ENCODE measurements at regions not wholly inside any gene's neighbourhood (a gene's known extent, or its start where the extent isn't known, plus 50 kb on each side); places are given as distances from the start of the nearest gene placed in this dataset.
"Not testable (repeated sequence)": the region's sequence is repeated elsewhere in the genome, so short reads cannot be mapped to it uniquely, and the experiment has no call there.

DNA sequence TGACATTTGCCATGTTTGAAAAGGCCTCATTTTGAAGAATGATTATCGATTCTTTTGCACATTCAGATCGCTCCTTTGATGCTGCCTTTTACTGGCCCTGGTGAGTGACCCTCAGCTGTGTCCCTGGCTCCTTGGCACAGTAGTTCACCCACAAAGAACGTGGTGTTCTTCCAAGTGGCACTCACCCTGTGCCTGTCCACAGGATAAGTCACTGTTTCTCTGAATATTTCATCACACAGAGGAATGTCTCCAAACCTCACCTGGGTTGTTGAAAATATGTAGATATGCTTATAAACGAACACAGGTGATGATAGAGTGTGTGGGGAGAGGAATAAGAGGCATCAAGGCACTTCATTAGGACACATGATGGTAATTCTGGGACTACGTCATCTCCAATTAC lies 810.7 kb downstream of the CCSER2 start:
- ATAC-seq (replicated peaks in 6 of 8): no peak
- WGBS, 10 experiments: 0 to 83% (median 34%) methylated on average over 1 to 5 of the region's 5 CpGs; no CpG with 5 or more reads in 1 of the 10 experiments
- peaks cover 16 to 18% of the 10 kb centered on the region in 2 donors for H3K4me1 ChIP-seq (replicated peaks in 1 of 2)
- H3K27ac ChIP-seq: no peak overlapping the region
- in situ Hi-C loops (cut with MboI; ENCODE audit: low pct_unique_long_range_greater_than_20kb in 2 of 9, low sequenced_read_pairs in 9 of 9, unreplicated experiment in 9 of 9): no loop called here
- no peak overlapping the region for H3K4me3 ChIP-seq

DNA sequence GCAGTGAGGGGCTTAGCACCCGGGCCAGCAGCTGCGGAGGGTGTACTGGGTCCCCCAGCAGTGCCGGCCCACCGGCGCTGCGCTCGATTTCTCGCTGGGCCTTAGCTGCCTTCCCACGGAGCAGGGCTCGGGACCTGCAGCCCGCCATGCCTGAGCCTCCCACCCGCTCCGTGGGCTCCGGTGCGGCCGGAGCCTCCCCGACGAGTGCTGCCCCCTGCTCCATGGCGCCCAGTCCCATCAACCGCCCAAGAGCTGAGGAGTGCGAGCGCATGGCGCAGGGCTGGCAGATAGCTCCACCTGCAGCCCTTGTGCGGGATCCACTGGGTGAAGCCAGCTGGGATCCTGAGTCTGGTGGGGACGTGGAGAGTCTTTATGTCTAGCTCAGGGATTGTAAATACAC lies 813.1 kb downstream of the CCSER2 start:
- H3K4me1 ChIP-seq (replicated peaks in 1 of 2): peaks cover 16 to 18% of the 10 kb centered on the region in 2 donors
- H3K4me3 ChIP-seq; H3K27ac ChIP-seq; ATAC-seq (replicated peaks in 6 of 8); in situ Hi-C loops (cut with MboI; ENCODE audit: low pct_unique_long_range_greater_than_20kb in 2 of 9, low sequenced_read_pairs in 9 of 9, unreplicated experiment in 9 of 9): not testable (repeated sequence)
- WGBS, 10 experiments: no CpG with 5 or more reads among the region's 25 CpGs

DNA sequence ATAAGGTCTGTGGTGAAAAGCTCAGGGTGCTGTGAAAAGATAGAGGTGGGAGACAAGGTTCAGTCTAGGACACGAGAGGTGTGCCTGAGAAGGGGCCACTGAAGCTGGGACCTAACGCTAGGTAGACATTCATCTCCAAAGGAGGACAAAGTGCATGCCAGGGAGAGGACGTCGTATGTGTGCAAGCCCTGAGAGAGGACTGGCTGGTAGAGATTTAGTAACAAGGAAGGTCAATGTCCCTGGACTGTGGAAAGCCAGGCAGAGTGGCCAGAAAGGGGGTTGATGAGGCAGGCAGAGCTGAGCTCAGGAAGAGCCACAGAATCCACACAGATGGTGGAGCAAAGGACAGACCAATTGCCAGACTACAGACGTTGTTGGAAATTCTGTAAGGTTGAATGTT lies 817.6 kb downstream of the CCSER2 start:
- in situ Hi-C loops (cut with MboI; ENCODE audit: low pct_unique_long_range_greater_than_20kb in 2 of 9, low sequenced_read_pairs in 9 of 9, unreplicated experiment in 9 of 9): no loop called here
- 0 to 86% (median 66%) methylated on average over 1 to 5 of the region's 5 CpGs; no CpG with 5 or more reads in 2 of the 10 experiments for WGBS, 10 experiments
- Histone ChIP-seq H3K27ac (no peak overlapping the region), H3K4me3 (no peak overlapping the region), H3K4me1 (replicated peaks in 1 of 2) (no peaks in the 10 kb centered on the region)
- ATAC-seq (replicated peaks in 6 of 8): no peak

DNA sequence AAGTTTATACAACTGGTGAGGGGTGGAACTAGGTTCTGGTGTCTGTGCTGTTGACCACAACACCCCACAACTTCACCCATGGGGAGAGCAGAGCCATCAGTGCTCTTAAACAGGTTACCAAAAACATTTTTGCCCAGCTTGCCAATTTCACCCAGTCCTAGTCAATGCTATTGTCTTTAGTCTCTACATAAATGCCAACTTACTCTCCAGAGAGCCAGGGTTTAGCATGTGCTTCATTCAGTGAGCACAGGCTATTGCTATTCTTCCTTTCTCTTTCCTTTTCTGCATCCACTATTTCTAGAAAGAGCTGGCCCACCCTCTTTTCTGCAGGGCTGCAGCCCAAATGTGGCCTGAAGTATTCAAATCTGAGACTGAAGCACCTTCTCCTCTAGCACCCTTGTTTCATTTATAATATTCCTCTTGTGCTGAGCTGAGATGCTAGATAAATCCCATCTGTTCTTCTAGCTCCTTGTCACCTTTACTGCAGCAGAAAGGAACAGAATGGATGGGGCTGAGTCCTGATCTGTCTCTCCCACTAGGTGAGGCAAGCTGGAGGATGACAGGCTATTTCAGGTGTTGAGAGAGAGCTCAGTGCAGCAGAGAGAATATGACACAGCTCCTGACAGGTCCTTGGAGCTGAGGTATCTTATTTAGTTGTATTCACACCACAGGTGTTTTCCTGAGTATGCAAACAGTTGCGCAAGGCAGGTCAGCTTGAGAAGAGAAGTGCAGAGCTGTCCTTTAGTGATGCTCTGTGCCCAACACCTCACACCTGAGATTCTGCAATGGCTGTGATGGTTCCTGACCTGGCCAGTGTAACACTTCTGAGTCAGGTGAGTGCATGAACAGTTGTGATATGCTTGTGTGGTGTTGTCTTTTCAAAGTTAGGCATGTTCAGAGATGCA lies 819.2 kb downstream of the CCSER2 start:
- H3K4me3 ChIP-seq: no peak overlapping the region
- H3K4me1 ChIP-seq (replicated peaks in 1 of 2): peaks cover 0 to 5% of the 10 kb centered on the region in 2 donors
- in situ Hi-C loops (cut with MboI; ENCODE audit: low pct_unique_long_range_greater_than_20kb in 2 of 9, low sequenced_read_pairs in 9 of 9, unreplicated experiment in 9 of 9): no loop called here
- no peak overlapping the region for H3K27ac ChIP-seq
- ATAC-seq (replicated peaks in 6 of 8): no peak
- WGBS, 10 experiments: 100% methylated on average over 1 of the region's 1 CpG; no CpG with 5 or more reads in 7 of the 10 experiments

DNA sequence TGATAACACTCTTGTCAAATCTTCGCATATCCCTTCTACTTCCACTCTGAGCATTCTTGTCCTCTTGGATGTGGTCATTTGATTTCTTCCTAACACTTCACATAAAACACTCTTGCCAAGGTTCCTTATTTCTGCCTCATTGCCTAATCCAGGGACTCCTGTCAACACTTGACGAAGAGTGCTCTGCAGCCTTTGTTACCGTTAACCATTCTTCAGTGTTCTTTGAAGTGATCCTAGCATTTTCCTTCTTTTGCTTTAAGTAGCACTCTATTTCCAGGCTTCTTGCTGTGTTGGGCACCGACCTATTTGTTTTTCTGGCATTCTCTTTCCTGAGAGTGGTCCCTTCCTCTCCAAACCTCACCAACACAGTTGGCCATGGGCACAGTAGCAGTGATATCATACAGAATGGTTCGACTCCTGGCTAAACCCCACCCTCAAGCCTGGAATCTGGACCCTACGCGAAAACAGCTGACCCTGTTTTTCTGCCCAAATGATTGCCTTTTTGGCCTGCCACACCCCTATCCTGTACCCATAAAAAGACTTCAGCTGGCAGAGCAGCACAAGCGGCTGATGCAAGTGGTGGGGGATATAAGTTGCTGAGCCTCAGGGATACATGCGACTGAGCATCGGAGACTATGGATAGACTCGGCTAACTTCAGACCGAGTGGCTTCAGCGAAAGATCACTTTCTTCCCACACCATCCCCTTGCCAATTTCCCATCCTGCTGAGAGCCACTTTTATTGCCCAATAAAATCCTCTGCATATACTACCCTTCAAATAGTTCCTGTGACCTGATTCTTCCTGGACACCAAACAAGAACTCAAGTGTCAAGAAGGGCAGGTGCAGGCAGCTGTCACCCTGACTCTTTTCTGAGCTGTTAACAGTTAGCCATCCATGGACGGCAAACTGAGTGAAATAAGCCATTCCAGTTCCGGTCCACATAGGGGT lies 820.6 kb downstream of the CCSER2 start:
- ATAC-seq (replicated peaks in 6 of 8): no peak
- H3K27ac ChIP-seq: no peak overlapping the region
- no peak overlapping the region for H3K4me3 ChIP-seq
- in situ Hi-C loops (cut with MboI; ENCODE audit: low pct_unique_long_range_greater_than_20kb in 2 of 9, low sequenced_read_pairs in 9 of 9, unreplicated experiment in 9 of 9): no loop called here
- 0 to 74% (median 37%) methylated on average over 2 to 15 of the region's 15 CpGs for WGBS, 10 experiments
- peaks cover 0 to 5% of the 10 kb centered on the region in 2 donors for H3K4me1 ChIP-seq (replicated peaks in 1 of 2)

DNA sequence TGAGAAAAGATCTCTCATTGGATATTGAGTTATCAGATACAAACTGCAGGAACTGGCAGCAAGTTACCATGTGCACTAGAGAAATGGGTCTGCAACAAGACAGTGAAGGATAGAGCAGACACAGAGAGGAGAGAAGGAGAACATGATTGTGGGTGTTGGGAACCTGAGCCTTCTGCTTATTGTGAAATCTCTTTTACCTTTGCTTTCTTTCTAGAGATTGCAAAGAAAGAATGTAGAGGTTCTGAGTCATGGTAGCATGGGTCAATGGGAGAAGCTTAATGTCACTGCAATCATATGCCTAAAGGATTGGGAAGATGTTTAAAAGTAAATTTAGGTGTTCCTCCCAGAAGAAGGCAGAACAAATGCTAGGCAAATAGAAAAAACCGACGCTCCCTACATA lies 821.4 kb downstream of the CCSER2 start:
- 0 to 100% (median 77%) methylated on average over 1 to 2 of the region's 2 CpGs; no CpG with 5 or more reads in 2 of the 10 experiments for WGBS, 10 experiments
- no peak overlapping the region for H3K27ac ChIP-seq
- H3K4me3 ChIP-seq: no peak overlapping the region
- ATAC-seq (replicated peaks in 6 of 8): no peak
- H3K4me1 ChIP-seq (replicated peaks in 1 of 2): peaks cover 0 to 5% of the 10 kb centered on the region in 2 donors
- in situ Hi-C loops (cut with MboI; ENCODE audit: low pct_unique_long_range_greater_than_20kb in 2 of 9, low sequenced_read_pairs in 9 of 9, unreplicated experiment in 9 of 9): no loop called here

DNA sequence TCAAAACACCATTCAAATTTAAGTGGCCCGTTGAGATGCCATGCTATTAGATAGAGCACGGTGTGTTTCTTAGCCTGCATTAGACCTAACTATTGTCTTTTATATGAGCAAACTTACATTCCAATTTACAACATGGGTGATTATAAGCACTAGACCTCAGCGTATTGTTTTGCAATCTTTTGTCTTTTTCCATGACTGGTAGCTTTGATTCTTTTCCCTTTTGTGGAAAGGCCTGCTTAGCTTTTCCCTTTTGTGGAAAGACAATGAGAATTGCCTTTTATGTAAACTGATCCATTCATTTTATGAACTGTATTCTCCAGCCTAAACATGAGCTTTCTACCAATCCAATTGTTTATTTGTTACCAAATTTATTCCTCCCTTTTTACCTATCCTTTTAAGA lies 823.1 kb downstream of the CCSER2 start:
- Histone ChIP-seq H3K4me3 (no peak overlapping the region), H3K4me1 (replicated peaks in 1 of 2) (peaks cover 0 to 5% of the 10 kb centered on the region in 2 donors), H3K27ac (no peak overlapping the region)
- no peak for ATAC-seq (replicated peaks in 6 of 8)
- in situ Hi-C loops (cut with MboI; ENCODE audit: low pct_unique_long_range_greater_than_20kb in 2 of 9, low sequenced_read_pairs in 9 of 9, unreplicated experiment in 9 of 9): no loop called here
- 9 to 42% (median 11%) methylated on average over 1 to 3 of the region's 3 CpGs; no CpG with 5 or more reads in 1 of the 10 experiments for WGBS, 10 experiments

DNA sequence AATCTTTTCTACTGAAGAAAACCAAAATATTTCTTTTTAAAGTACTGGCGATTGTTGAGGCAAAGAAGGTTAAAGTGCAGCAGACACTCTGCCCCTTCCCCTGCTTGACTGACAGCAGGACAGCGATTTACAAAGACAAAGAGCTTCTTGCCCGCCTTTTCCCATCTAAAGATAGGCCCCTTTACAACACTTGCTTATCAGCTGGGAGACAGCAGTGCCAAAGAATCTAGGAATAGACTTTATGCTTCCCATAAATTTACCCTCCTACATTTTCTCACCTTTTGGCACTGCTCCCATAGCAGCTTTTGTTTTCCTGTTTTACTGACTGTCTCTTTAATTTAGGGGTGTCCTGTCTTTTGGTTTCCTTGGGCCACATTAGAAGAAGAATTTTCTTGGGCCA lies 824.1 kb downstream of the CCSER2 start:
- WGBS, 10 experiments: 0 to 35% (median 16%) methylated on average over 1 to 3 of the region's 3 CpGs; no CpG with 5 or more reads in 2 of the 10 experiments
- in situ Hi-C loops (cut with MboI; ENCODE audit: low pct_unique_long_range_greater_than_20kb in 2 of 9, low sequenced_read_pairs in 9 of 9, unreplicated experiment in 9 of 9): no loop called here
- no peak overlapping the region for H3K27ac ChIP-seq
- H3K4me3 ChIP-seq: no peak overlapping the region
- peaks cover 0 to 5% of the 10 kb centered on the region in 2 donors for H3K4me1 ChIP-seq (replicated peaks in 1 of 2)
- ATAC-seq (replicated peaks in 6 of 8): no peak

DNA sequence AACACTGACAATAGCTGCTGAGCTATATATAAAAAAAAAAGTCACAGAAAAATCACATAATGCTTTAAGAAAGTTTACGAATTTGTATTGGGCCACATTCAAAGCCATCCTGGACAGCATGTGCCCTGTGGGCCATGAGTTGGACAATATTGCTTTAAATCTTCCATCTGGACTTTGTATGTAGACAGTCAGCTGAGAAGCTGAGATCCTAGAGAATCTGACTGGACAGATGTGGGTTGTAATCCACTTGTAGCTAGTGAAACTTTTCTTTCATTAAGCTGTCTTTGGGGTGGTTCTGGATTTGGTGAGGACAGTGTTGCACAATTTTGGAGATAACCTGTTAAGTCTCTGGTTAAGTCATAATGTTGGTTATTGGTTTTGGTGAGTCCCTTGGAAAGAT lies 824.5 kb downstream of the CCSER2 start:
- no peak for ATAC-seq (replicated peaks in 6 of 8)
- Histone ChIP-seq H3K4me3 (no peak overlapping the region), H3K27ac (no peak overlapping the region), H3K4me1 (replicated peaks in 1 of 2) (peaks cover 0 to 5% of the 10 kb centered on the region in 2 donors)
- in situ Hi-C loops (cut with MboI; ENCODE audit: low pct_unique_long_range_greater_than_20kb in 2 of 9, low sequenced_read_pairs in 9 of 9, unreplicated experiment in 9 of 9): no loop called here
- 44 to 78% (median 50%) methylated on average over 1 of the region's 1 CpG; no CpG with 5 or more reads in 5 of the 10 experiments for WGBS, 10 experiments

DNA sequence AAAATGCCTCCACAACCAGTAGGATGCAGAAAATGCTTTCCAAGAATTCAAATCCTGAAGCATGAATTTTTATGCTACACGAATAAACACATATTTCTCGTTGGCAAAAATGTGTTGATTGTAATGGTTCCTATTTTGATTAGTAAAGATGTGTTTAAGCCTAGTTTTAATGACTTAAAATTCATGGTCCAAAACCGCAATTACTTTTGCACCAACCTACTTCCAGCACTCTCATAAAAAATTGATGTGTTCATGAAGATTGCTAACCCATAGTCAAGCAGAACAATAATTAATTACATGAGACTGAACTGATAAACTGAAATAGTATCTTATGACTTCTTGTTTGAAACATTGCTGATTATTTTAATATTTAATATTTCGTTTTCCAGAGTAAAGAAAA lies 828.8 kb downstream of the CCSER2 start:
- H3K4me1 ChIP-seq (replicated peaks in 1 of 2): no peaks in the 10 kb centered on the region
- H3K4me3 ChIP-seq: no peak overlapping the region
- 0 to 100% (median 79%) methylated on average over 1 to 4 of the region's 4 CpGs for WGBS, 10 experiments
- no peak overlapping the region for H3K27ac ChIP-seq
- ATAC-seq (replicated peaks in 6 of 8): no peak
- in situ Hi-C loops (cut with MboI; ENCODE audit: low pct_unique_long_range_greater_than_20kb in 2 of 9, low sequenced_read_pairs in 9 of 9, unreplicated experiment in 9 of 9): no loop called here

DNA sequence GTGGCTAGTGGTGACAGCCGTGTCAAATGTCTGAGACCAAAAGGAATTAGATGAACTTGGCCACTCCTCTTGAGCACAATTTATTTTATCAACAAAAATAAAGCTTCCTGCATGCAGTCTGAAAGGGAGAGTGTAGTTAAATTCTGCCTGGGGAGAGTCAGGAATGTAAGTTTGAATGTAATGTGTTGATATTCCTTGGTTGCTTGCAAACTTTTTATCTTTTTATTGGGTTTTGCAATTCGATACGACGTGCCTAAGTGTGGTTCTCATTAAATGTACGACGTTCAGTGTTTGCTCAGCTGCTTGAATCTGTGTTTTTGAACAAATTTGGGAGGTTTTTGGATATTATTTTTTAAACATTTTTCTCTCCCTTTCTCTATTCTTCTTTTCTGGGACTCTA lies 839.9 kb downstream of the CCSER2 start:
- 0 to 97% (median 76%) methylated on average over 3 to 6 of the region's 6 CpGs for WGBS, 10 experiments
- Histone ChIP-seq H3K4me3 (no peak overlapping the region), H3K27ac (no peak overlapping the region), H3K4me1 (replicated peaks in 1 of 2) (no peaks in the 10 kb centered on the region)
- in situ Hi-C loops (cut with MboI; ENCODE audit: low pct_unique_long_range_greater_than_20kb in 2 of 9, low sequenced_read_pairs in 9 of 9, unreplicated experiment in 9 of 9): no loop called here
- ATAC-seq (replicated peaks in 6 of 8): no peak

DNA sequence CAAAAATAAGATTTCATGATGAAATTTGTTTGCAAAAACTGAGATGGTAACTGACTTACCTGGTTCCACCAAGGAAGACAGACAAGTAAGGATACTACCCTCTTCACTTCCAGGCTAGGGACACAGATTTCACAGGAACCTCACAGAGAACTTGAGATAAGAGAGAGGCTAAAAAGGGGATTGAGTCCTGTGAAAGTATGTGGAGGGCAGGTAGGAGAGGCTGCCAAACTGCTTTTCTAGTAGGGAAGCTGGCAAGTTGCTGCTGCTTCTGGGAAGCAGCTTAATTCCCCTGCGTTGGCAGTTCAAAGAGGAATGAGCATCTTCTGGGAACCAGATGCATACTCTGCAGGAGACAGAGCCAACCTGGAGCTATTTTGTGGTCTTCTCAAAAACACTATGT lies 841.6 kb downstream of the CCSER2 start:
- Histone ChIP-seq H3K27ac (no peak overlapping the region), H3K4me3 (no peak overlapping the region), H3K4me1 (replicated peaks in 1 of 2) (no peaks in the 10 kb centered on the region)
- in situ Hi-C loops (cut with MboI; ENCODE audit: low pct_unique_long_range_greater_than_20kb in 2 of 9, low sequenced_read_pairs in 9 of 9, unreplicated experiment in 9 of 9): no loop called here
- WGBS, 10 experiments: 0 to 100% (median 74%) methylated on average over 1 of the region's 1 CpG; no CpG with 5 or more reads in 6 of the 10 experiments
- ATAC-seq (replicated peaks in 6 of 8): no peak

DNA sequence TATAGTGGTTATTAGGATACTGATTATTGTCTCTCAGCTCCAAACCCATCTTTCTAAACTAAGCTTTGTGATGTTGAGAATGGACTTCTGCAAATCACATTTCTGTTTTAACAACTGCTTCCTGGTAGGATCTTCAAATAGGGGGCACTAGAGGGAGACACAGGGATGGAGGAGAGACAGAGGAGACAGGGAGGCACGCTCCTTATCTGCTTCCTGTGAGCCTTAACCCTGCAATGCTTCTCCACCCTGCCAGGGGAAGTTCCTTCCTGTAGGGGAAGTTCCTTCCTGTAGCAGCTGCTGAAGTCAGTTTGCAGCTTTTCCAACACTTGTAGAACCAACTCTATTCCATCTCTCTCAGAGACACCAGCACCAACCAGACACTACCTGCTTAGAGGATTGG lies 847.2 kb downstream of the CCSER2 start:
- Histone ChIP-seq H3K4me1 (replicated peaks in 1 of 2) (peaks cover 0 to 3% of the 10 kb centered on the region in 2 donors), H3K27ac (no peak overlapping the region), H3K4me3 (no peak overlapping the region)
- WGBS, 10 experiments: 75 to 100% (median 80%) methylated on average over 1 of the region's 1 CpG; no CpG with 5 or more reads in 7 of the 10 experiments
- in situ Hi-C loops (cut with MboI; ENCODE audit: low pct_unique_long_range_greater_than_20kb in 2 of 9, low sequenced_read_pairs in 9 of 9, unreplicated experiment in 9 of 9): no loop called here
- no peak for ATAC-seq (replicated peaks in 6 of 8)
